ENCODE measurements at regions not wholly inside any gene's neighbourhood (a gene's known extent, or its start where the extent isn't known, plus 50 kb on each side); places are given as distances from the start of the nearest gene placed in this dataset.

DNA sequence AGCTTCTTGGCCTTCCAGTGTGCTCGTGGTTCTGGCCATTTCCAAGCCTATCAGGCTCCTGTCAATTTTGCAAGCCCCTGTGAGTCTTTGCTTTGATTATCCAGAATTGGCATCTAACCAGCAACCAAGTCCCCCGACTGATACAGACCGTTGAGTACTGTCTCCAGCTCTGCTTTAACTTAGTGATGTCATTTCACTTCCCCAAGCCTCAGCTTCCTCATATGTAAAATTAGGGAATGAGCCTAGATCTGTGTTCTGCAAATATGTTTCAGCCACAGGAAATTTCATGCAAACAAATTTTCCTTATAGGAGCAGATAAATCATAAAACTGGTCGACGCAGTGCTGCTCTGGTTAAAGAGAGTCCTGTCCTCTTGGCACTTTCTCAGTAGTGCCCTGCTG, 60.1 kb upstream of the WSB1 start:
- TF ChIP-seq EZH2 (IDR thresholded peaks at IDR 0.05; ENCODE audit: borderline replicate concordance, low read depth, low read length, severe bottlenecking): no peak
- no peak for TF ChIP-seq CTCF (IDR thresholded peaks at IDR 0.05; ENCODE audit: borderline replicate concordance, extremely low read depth, low read length, poor library complexity, severe bottlenecking)

Data from DND-41 (cell line).